ENCODE measurements at regions not wholly inside any gene's neighbourhood (a gene's known extent, or its start where the extent isn't known, plus 50 kb on each side); places are given as distances from the start of the nearest gene placed in this dataset.
A peak's percentile ranks its signal among the peaks of the same experiment; 100 is the strongest.

DNA sequence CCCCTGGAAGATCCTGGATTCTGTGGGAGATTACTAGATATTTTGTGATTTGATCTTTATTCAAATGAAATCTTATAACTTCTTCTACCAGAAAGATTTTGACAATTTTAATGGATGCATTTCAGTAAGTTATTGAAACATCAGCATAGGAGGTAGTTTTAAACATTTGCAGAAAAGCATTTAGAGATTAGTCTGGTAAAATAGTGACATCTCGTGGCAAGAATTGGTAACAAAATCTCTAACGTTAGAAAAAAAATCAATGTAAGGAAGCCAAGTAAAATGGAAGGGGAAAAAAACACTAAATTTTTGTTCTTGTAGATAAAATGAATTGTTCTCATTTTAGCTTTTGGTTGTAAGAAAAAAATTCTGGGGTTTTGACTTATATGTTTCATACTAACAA lies 73.3 kb downstream of the TASL start:
- in situ Hi-C loops (cut with MboI; ENCODE audit: low pct_unique_long_range_greater_than_20kb in 2 of 9, low sequenced_read_pairs in 9 of 9, unreplicated experiment in 9 of 9), result loop anchor here in 1 of 9 experiments (25.0 kb wide), 1 partner anchor 342 kb away; no protein-coding TSS in a partner anchor
- 0% methylated on average over 1 to 2 of the region's 2 CpGs; no CpG with 5 or more reads in 2 of the 10 experiments for WGBS, 10 experiments
- no peak for ATAC-seq (replicated peaks in 6 of 8)

DNA sequence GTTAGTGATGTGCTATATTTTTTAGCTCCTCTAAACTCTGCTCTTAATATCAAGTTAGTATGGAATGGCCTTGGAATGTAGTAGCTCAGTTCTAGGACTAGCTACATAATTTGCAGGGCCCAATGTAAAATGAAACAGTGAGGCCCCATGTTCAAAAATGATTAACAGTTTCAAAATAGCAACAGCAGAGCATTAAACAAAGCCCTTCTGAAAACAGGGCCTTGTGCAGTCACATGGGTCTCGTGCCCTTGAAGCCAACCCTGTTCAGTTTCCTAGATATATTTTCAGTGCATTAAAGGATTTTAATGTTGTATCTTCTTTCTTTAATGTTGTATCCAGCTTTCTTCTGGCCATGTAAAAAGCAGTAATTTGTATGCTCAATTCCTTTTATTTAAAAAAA lies 82.1 kb downstream of the TASL start:
- 0 to 100% (median 19%) methylated on average over 1 of the region's 1 CpG; no CpG with 5 or more reads in 6 of the 10 experiments for WGBS, 10 experiments
- H3K27ac ChIP-seq, result no peak overlapping the region
- in situ Hi-C loops (cut with MboI; ENCODE audit: low pct_unique_long_range_greater_than_20kb in 2 of 9, low sequenced_read_pairs in 9 of 9, unreplicated experiment in 9 of 9), result loop anchor here in 1 of 9 experiments (25.0 kb wide), 1 partner anchor 208 kb away; no protein-coding TSS in a partner anchor

More for the DNA sequence above, 73.3 kb downstream of the TASL start:
- H3K4me3 ChIP-seq, result no peak overlapping the region
- no peak overlapping the region for H3K27ac ChIP-seq
- H3K4me1 ChIP-seq (replicated peaks in 1 of 2), result no peaks in the 10 kb centered on the region

DNA sequence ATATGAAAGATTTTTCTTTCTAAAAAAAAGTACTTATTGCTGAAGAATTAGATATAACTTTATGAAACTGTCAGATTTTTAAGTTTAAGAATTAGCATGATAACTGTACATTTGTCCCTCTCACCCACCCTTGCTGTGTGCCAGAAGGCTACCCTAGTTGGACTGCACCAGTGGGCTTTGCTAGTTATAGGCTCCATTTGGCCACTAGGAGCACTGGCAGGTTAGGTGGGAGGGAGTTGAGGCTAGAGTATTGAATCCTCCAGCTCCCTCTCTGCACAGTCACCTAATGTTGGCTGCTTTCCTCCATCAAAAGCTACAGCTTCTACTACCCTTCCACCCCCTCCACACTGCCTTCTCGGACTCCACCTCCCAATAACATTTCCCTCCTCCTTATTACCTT lies 84.2 kb downstream of the TASL start:
- 14 to 40% methylated on average over 1 of the region's 1 CpG; no CpG with 5 or more reads in 8 of the 10 experiments for WGBS, 10 experiments
- ATAC-seq (replicated peaks in 6 of 8), result no peak
- in situ Hi-C loops (cut with MboI; ENCODE audit: low pct_unique_long_range_greater_than_20kb in 2 of 9, low sequenced_read_pairs in 9 of 9, unreplicated experiment in 9 of 9), result loop anchor here in 1 of 9 experiments (25.0 kb wide), 1 partner anchor 206 kb away; no protein-coding TSS in a partner anchor
- no peak overlapping the region for H3K4me3 ChIP-seq
- H3K27ac ChIP-seq, result no peak overlapping the region
- no peaks in the 10 kb centered on the region for H3K4me1 ChIP-seq (replicated peaks in 1 of 2)

More for the DNA sequence above, 82.1 kb downstream of the TASL start:
- ATAC-seq (replicated peaks in 6 of 8), result no peak
- no peaks in the 10 kb centered on the region for H3K4me1 ChIP-seq (replicated peaks in 1 of 2)
- no peak overlapping the region for H3K4me3 ChIP-seq

DNA sequence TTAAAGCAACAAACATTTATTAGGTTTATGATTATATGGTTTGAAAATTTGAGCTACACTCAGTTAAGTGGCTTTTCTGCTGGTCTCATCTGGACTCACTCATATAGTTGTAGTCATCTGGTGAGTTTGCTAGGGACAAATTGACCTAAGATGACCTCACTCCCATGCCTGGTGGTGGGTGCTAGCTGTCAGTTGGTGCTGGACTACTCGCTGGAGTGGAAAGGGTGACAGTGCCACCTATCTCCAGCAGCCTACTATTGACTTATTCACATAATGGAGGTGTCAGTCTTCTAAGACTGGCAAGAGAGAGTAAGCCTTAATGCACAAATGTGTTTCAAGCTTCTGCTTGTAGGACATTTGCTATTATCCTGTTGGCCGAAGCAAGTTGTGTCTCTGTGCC lies 88.2 kb downstream of the TASL start:
- in situ Hi-C loops (cut with MboI; ENCODE audit: low pct_unique_long_range_greater_than_20kb in 2 of 9, low sequenced_read_pairs in 9 of 9, unreplicated experiment in 9 of 9), result loop anchor here in 1 of 9 experiments (25.0 kb wide), 1 partner anchor 202 kb away; no protein-coding TSS in a partner anchor
- no peak overlapping the region for H3K27ac ChIP-seq
- WGBS, 10 experiments, result 38% methylated on average over 1 of the region's 2 CpGs; no CpG with 5 or more reads in 9 of the 10 experiments
- H3K4me1 ChIP-seq (replicated peaks in 1 of 2), result no peaks in the 10 kb centered on the region
- no peak for ATAC-seq (replicated peaks in 6 of 8)
- no peak overlapping the region for H3K4me3 ChIP-seq

DNA sequence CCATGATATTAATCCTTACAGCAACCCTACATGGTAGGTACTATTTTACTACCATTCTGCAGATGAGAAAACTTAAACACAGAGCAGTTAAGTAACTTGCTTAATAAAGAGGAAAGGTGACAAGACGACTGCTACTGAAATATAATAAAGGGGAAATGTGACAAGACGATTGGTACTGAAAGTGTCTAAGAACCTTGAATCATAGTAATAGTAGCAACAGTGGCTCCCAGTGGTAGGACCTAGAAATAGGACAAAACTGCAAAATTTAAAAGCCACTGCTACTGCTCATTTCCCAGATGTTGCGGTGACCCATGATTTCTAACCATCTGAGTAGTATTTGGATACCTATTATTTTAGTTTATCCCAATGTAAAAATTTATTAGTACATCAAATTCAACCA lies 89.5 kb downstream of the TASL start:
- in situ Hi-C loops (cut with MboI; ENCODE audit: low pct_unique_long_range_greater_than_20kb in 2 of 9, low sequenced_read_pairs in 9 of 9, unreplicated experiment in 9 of 9), result loop anchor here in 1 of 9 experiments (25.0 kb wide), 1 partner anchor 201 kb away; no protein-coding TSS in a partner anchor
- no peak overlapping the region for H3K27ac ChIP-seq
- H3K4me1 ChIP-seq (replicated peaks in 1 of 2), result no peaks in the 10 kb centered on the region
- WGBS, 10 experiments, result 0 to 40% (median 33%) methylated on average over 1 to 3 of the region's 3 CpGs; no CpG with 5 or more reads in 5 of the 10 experiments
- peak in 1 of 8 experiments; percentile 39 for ATAC-seq (replicated peaks in 6 of 8)
- H3K4me3 ChIP-seq, result no peak overlapping the region

DNA sequence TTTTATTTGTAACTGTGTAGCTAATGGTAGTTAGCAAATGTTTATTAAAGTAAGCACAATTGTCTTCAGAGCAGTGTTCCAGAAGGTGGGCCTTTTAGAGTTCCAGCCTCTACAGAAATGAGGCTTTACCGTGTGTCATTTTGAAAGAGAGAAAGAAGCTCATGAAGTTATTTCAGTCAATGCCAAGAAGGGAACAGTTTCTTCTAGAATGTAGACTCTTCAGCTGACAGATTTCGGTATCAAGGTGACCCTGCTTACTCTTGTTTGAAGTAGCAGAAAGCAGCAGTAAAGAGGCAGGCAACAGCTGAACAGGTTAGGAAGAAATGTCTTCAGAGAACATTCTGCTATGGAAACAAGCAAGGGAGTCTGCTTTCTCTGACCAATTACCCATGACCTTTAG lies 93.6 kb downstream of the TASL start:
- no peak for ATAC-seq (replicated peaks in 6 of 8)
- H3K4me1 ChIP-seq (replicated peaks in 1 of 2), result no peaks in the 10 kb centered on the region
- in situ Hi-C loops (cut with MboI; ENCODE audit: low pct_unique_long_range_greater_than_20kb in 2 of 9, low sequenced_read_pairs in 9 of 9, unreplicated experiment in 9 of 9), result loop anchor here in 1 of 9 experiments (25.0 kb wide), 1 partner anchor 197 kb away; no protein-coding TSS in a partner anchor
- no peak overlapping the region for H3K4me3 ChIP-seq
- 40 to 60% (median 44%) methylated on average over 1 to 2 of the region's 2 CpGs; no CpG with 5 or more reads in 6 of the 10 experiments for WGBS, 10 experiments
- no peak overlapping the region for H3K27ac ChIP-seq

DNA sequence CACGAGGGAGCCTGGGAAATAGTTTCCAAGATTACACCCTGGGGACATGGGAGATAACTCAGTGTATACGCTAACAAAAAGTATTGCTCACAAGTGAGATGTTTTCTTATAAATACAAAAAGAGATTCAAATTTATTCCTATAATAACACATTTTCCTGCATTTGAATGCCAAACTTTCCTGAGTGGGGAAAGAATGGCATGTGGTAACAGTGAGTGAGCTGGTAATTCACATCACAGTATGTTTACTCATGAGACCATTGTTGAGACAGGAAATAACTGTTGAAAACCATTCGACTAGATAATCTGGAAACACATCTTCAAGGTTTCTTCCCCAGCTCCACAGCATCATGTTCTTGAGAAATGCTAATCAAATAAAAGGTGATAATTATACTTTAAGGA lies 109.1 kb downstream of the TASL start:
- Histone ChIP-seq H3K4me3 (no peak overlapping the region), H3K4me1 (replicated peaks in 1 of 2) (no peaks in the 10 kb centered on the region), H3K27ac (no peak overlapping the region)
- ATAC-seq (replicated peaks in 6 of 8), result no peak
- 0 to 100% (median 40%) methylated on average over 1 to 3 of the region's 3 CpGs; no CpG with 5 or more reads in 5 of the 10 experiments for WGBS, 10 experiments
- in situ Hi-C loops (cut with MboI; ENCODE audit: low pct_unique_long_range_greater_than_20kb in 2 of 9, low sequenced_read_pairs in 9 of 9, unreplicated experiment in 9 of 9), result no loop called here

Data from motor neuron (in vitro differentiated cells).